ENCODE measurements at regions not wholly inside any gene's neighbourhood (a gene's known extent, or its start where the extent isn't known, plus 50 kb on each side); places are given as distances from the start of the nearest gene placed in this dataset.

DNA sequence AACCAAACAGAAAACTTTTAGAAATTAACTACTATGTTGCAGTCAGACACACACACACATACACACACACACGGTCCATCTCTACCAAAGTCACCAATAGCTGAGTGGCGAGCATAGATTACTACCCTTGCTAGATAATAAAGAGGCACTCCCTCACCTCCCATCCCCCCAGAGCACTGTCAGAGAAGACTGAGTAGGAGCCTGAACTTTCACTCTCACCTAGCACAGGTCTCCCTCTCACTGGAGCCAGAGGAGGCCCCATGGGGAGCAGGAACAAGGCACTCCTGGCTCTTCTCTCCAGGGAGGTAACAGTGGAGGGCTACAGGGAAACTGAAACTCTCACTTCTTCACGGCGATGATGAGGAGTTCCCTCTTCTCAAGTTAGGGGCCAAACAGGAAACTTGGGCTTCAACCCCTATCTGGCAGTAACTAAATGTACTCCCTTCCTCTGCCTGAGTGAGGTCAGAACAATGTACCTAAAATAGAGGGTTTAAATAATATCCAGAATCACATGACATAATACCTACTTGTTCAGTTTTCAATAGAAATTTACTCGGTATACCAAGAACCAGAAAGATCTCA lies 975.3 kb upstream of the GBE1 start:
- Histone ChIP-seq H3K9me1 (ENCODE audit: control insufficient read depth, insufficient read depth, low read length) (no peaks in the 10 kb centered on the region), H3K79me2 (ENCODE audit: control insufficient read depth, insufficient read depth, low read length) (no peaks in the 10 kb centered on the region), H3K9me3 (replicated peaks; ENCODE audit: control insufficient read depth, insufficient read depth, low read depth, low read length) (no peaks in the 10 kb centered on the region), H3K27me3 (ENCODE audit: control insufficient read depth in 2 of 2, insufficient read depth in 2 of 2, low read length in 2 of 2) (no peaks in the 10 kb centered on the region), H3K36me3 (ENCODE audit: control insufficient read depth, insufficient read depth, low read length) (no peaks in the 10 kb centered on the region), H4K20me1 (replicated peaks; ENCODE audit: control insufficient read depth, insufficient read depth, low read length) (no peaks in the 10 kb centered on the region), H3K27ac (ENCODE audit: extremely low read depth, low read depth, low read length) (no peak overlapping the region), H3K9ac (ENCODE audit: insufficient read depth in 1 of 2, low read depth in 2 of 2, low read length in 2 of 2) (no peak overlapping the region), H3K4me3 (no peak overlapping the region), H3K4me2 (ENCODE audit: insufficient read depth, low read length) (no peak overlapping the region), H2AFZ (ENCODE audit: low read depth, low read length) (no peak overlapping the region), H3K4me1 (replicated peaks in 1 of 2; ENCODE audit: control insufficient read depth in 2 of 2, insufficient read depth in 2 of 2, low read length in 2 of 2) (no peaks in the 10 kb centered on the region)
- 6% methylated on average over 4 of the region's 5 CpGs for WGBS (ENCODE audit: insufficient coverage, low coverage, missing lambda C conversion rate)
- in situ Hi-C loops (cut with MboI) (no loop called here), intact Hi-C loops (cut with micrococcal nuclease) (no loop called here)
- ChIA-PET CTCF (ENCODE audit: low intra/inter-chr PET ratio) (no interaction called here), POLR2A (no interaction called here)
- DNase-seq (ENCODE audit: extremely low read depth in 1 of 4, low spot score in 3 of 4) (no peak), ATAC-seq (no peak), FAIRE-seq (no peak)
- TF ChIP-seq ZNF274 (IDR thresholded peaks at IDR 0.05; ENCODE audit: borderline replicate concordance, low read depth, low read length) (no peak), POLR2A (conservative IDR thresholded peaks at IDR 0.05) (no peak), KHSRP (IDR thresholded peaks at IDR 0.05) (no peak), SMARCA4 (IDR thresholded peaks at IDR 0.05) (no peak), HOXB6 (CRISPR knock-in tag; IDR thresholded peaks at IDR 0.05; ENCODE audit: borderline replicate concordance) (no peak), BRD4 (IDR thresholded peaks at IDR 0.05) (no peak), TEAD1 (CRISPR knock-in tag; IDR thresholded peaks at IDR 0.05) (no peak), RBFOX2 (IDR thresholded peaks at IDR 0.05; ENCODE audit: low read depth, low read length) (no peak), MECOM (CRISPR knock-in tag; IDR thresholded peaks at IDR 0.05) (no peak)
- TF ChIP-seq, protein P1, sequence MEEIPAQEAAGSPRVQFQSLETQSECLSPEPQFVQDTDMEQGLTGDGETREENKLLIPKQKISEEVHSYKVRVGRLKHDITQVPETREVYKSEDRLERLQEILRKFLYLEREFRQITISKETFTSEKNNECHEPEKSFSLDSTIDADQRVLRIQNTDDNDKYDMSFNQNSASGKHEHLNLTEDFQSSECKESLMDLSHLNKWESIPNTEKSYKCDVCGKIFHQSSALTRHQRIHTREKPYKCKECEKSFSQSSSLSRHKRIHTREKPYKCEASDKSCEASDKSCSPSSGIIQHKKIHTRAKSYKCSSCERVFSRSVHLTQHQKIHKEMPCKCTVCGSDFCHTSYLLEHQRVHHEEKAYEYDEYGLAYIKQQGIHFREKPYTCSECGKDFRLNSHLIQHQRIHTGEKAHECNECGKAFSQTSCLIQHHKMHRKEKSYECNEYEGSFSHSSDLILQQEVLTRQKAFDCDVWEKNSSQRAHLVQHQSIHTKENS (CRISPR knock-in tag; IDR thresholded peaks at IDR 0.05): no peak
- BruUV-seq (replicated peaks): no TSS peak
